Naive thymus-derived CD4-positive, alpha-beta T cell (primary cell): ENCODE measurements at regions not wholly inside any gene's neighbourhood (a gene's known extent, or its start where the extent isn't known, plus 50 kb on each side); places are given as distances from the start of the nearest gene placed in this dataset.

Source experiments
- ATAC-seq: fragments of 150-1000 bp; cut with Tn5 transposase; 2 replicates; pipeline ENCODE4 v1.10.0; 2021; ENCODE audit warnings: mild to moderate bottlenecking, moderate library complexity
- CTCF ChIA-PET: fragments of 350-600 bp; sonication (Branson Sonifier 250); formaldehyde crosslinking; loops from one replicate; lab custom pipeline; 2021; ENCODE audit warnings: antibody characterized with exemption; lab: Charles Lee
- POLR2A ChIA-PET: fragments of 350-600 bp; sonication (Branson Sonifier 250); formaldehyde crosslinking; loops from one replicate; lab custom pipeline; 2021; ENCODE audit warnings: antibody characterized with exemption, inconsistent platforms; lab: Charles Lee
- DNase-seq, 9 donors: peaks; one replicate each; pipeline versions ENCODE4 v3.0.0 to v3.0.0-alpha.2; 2020 to 2022; ENCODE audit warnings: mixed read lengths in 1 of 9
- H3K27ac ChIP-seq: one replicate; pipeline ENCODE4 v1.7.0; 2013; ENCODE audit warnings: mild to moderate bottlenecking, low read depth, low read length, moderate library complexity
- H3K27me3 ChIP-seq, 2 donors: one replicate each; pipeline ENCODE4 v1.7.0; 2013; ENCODE audit warnings: low read length in 2 of 2, mild to moderate bottlenecking in 2 of 2, moderate library complexity in 2 of 2; ENCODE audit not compliant: control insufficient read depth in 2 of 2, insufficient read depth in 2 of 2
- H3K36me3 ChIP-seq, 3 experiments: 1 replicate in 2 of 3; 2 replicates in 1 of 3; pipeline ENCODE4 v1.7.0; 2013; ENCODE audit warnings: low read length in 3 of 3, mild to moderate bottlenecking in 3 of 3, moderate library complexity in 1 of 3; ENCODE audit not compliant: insufficient read depth in 3 of 3, control insufficient read depth in 2 of 3
- H3K4me1 ChIP-seq, 2 donors: one replicate each; pipeline ENCODE4 v1.7.0; 2013; ENCODE audit warnings: low read length in 2 of 2, mild to moderate bottlenecking in 2 of 2, moderate library complexity in 1 of 2; ENCODE audit not compliant: control insufficient read depth in 2 of 2, insufficient read depth in 2 of 2
- H3K4me3 ChIP-seq: 2 replicates; pipeline ENCODE4 v1.7.0; 2013; ENCODE audit warnings: mild to moderate bottlenecking, low read length
- H3K9me3 ChIP-seq, 3 experiments: 1 replicate in 2 of 3; 2 replicates in 1 of 3; pipeline ENCODE4 v1.7.0; 2013; ENCODE audit warnings: low read length in 3 of 3; ENCODE audit not compliant: control insufficient read depth in 2 of 3
- H3K27ac Mint-ChIP-seq, 9 donors: one replicate each; pipeline ENCODE4 v1.8.0; 2020 to 2022; ENCODE audit warnings: mixed read lengths in 9 of 9, mild to moderate bottlenecking in 8 of 9, moderate library complexity in 5 of 9, inconsistent platforms in 2 of 9
- H3K27me3 Mint-ChIP-seq, 5 donors: one replicate each; pipeline ENCODE4 v1.8.0; 2021 to 2022; ENCODE audit warnings: mixed read lengths in 5 of 5, mild to moderate bottlenecking in 1 of 5
- H3K36me3 Mint-ChIP-seq, 5 donors: one replicate each; pipeline ENCODE4 v1.8.0; 2020 to 2022; ENCODE audit warnings: mixed read lengths in 5 of 5, mild to moderate bottlenecking in 3 of 5, inconsistent platforms in 1 of 5
- H3K4me1 Mint-ChIP-seq, 7 donors: one replicate each; pipeline ENCODE4 v1.8.0; 2020 to 2022; ENCODE audit warnings: mixed read lengths in 7 of 7, mild to moderate bottlenecking in 3 of 7, inconsistent platforms in 1 of 7
- H3K4me3 Mint-ChIP-seq, 10 donors: one replicate each; pipeline ENCODE4 v1.8.0; 2020 to 2022; ENCODE audit warnings: mild to moderate bottlenecking in 10 of 10, mixed read lengths in 10 of 10, moderate library complexity in 6 of 10, inconsistent platforms in 2 of 10
- H3K9me3 Mint-ChIP-seq, 11 donors: one replicate each; pipeline ENCODE4 v1.8.0; 2020 to 2022; ENCODE audit warnings: mixed read lengths in 11 of 11, mild to moderate bottlenecking in 4 of 11, inconsistent platforms in 1 of 11, moderate library complexity in 1 of 11
- intact Hi-C, 2 donors: fragments of 100-400 bp; cut with micrococcal nuclease; formaldehyde crosslinking; loops; one replicate each; pipeline ENCODE4 v1.15.1; 2023

DNA sequence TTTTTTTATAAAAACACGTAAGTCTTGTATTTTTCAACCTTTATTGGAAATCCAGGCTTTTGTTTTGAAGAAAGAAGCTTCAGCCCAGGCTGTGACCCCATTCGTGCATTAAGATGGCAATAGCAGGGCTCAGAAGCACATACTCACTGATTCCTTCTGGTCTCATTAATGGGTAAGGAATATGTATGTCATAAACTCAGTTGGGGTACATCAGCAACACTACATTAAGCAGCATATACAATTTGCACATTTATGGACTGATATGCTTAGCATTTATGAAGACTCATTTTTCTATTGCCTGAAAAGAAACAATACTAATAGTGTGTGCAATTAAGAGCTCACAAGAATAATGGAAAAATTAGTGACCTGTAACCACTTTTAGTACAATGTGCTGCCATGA is 945.4 kb upstream of the PRMT6 start:
- H3K27me3 Mint-ChIP-seq, result no peaks in the 10 kb centered on the region
- peaks cover 3 to 34% (median 8%) of the 10 kb centered on the region in 11 donors for H3K9me3 Mint-ChIP-seq
- DNase-seq (no peak), ATAC-seq (no peak)
- no peaks in the 10 kb centered on the region for H3K4me1 Mint-ChIP-seq
- no peaks in the 10 kb centered on the region for H3K4me1 ChIP-seq
- H3K27me3 ChIP-seq, result no peaks in the 10 kb centered on the region
- intact Hi-C loops, result no loop called here
- no peak overlapping the region for H3K4me3 ChIP-seq
- H3K36me3 Mint-ChIP-seq, result no peaks in the 10 kb centered on the region
- H3K36me3 ChIP-seq, result no peaks in the 10 kb centered on the region
- CTCF ChIA-PET, result no interaction called here
- POLR2A ChIA-PET, result no interaction called here
- no peak overlapping the region for H3K27ac Mint-ChIP-seq
- no peak overlapping the region for H3K27ac ChIP-seq
- peaks cover 0 to 5% (median 0%) of the 10 kb centered on the region in 3 experiments for H3K9me3 ChIP-seq
- H3K4me3 Mint-ChIP-seq, result no peak overlapping the region

DNA sequence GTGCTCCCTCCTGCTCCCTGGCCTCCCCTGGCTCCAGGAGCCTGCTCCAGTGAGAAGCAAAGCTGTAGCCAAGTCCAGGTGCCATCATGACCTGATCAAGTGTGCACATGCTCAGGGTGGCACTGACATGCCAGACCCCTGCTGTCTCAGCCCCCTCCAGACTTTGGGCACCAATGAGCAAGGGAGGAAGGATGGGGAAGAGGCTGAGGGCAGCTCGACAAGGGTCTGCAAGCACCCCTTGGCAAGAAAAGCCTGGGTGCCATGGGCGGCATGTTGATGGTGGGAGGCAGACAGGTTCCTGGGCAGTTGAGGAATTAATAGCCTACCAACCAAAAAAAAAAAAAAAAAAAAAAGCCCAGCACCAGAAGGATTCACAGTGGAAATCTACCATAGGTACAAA is 942.6 kb upstream of the PRMT6 start:
- Histone ChIP-seq H3K36me3 (no peaks in the 10 kb centered on the region), H3K4me3 (no peak overlapping the region), H3K9me3 (peaks cover 0 to 5% (median 0%) of the 10 kb centered on the region in 3 experiments), H3K27ac (no peak overlapping the region), H3K4me1 (no peaks in the 10 kb centered on the region), H3K27me3 (no peaks in the 10 kb centered on the region)
- ChIA-PET CTCF (no interaction called here), POLR2A (no interaction called here)
- Mint-ChIP-seq H3K36me3 (no peaks in the 10 kb centered on the region), H3K27ac (no peak overlapping the region), H3K4me1 (no peaks in the 10 kb centered on the region), H3K27me3 (no peaks in the 10 kb centered on the region), H3K9me3 (peaks cover 1 to 23% (median 6%) of the 10 kb centered on the region in 11 donors), H3K4me3 (no peak overlapping the region)
- ATAC-seq (no peak), DNase-seq (no peak)
- intact Hi-C loops, result no loop called here

DNA sequence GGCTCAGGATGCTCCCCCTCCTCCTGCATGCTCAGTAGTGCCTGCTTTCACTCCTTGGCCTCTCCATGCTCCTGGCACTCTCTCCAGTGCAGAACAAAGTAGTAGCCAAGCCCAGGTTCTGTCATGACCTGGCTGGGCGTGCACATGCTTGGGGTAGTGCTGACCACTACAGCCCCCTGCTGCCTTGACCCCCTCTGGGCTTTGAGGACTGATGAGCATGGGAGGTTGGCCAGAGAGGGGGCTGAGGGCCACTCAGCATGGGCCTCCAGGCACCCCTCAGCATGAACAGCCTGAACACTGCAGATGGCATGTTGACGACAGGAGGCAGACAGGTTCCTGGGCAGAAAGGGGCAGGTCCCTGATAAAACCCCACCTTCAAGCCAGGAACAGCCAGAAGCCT is 935.7 kb upstream of the PRMT6 start:
- ATAC-seq (no peak), DNase-seq (no peak)
- Mint-ChIP-seq H3K4me1 (no peaks in the 10 kb centered on the region), H3K4me3 (no peak overlapping the region), H3K36me3 (no peaks in the 10 kb centered on the region), H3K27ac (no peak overlapping the region), H3K9me3 (peaks cover 0 to 10% (median 2%) of the 10 kb centered on the region in 11 donors), H3K27me3 (no peaks in the 10 kb centered on the region)
- Histone ChIP-seq H3K9me3 (peaks cover 0 to 16% (median 0%) of the 10 kb centered on the region in 3 experiments), H3K4me1 (no peaks in the 10 kb centered on the region), H3K36me3 (no peaks in the 10 kb centered on the region), H3K27me3 (no peaks in the 10 kb centered on the region), H3K4me3 (no peak overlapping the region), H3K27ac (no peak overlapping the region)
- POLR2A ChIA-PET, result no interaction called here
- CTCF ChIA-PET, result no interaction called here
- intact Hi-C loops, result no loop called here

DNA sequence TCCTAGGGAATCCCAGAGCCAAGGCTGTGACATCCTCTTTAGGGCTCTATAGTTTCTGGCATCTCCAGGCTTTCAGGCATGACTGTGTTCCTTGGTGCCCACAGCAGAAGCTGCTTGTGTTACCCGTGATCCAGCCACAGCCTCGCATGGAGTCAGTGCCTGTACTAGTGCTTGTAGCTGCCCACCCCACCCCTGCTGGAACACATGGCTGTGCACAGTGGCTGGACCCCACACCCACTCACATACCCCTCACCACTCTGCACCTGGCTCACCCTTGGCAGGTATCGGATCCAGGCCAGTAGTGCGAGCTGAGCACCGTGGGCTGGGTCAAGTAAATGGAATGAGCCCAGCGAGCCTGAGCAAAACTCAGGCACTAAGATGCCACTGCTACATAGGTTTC is 934.7 kb upstream of the PRMT6 start:
- Mint-ChIP-seq H3K9me3 (peaks cover 0 to 10% (median 3%) of the 10 kb centered on the region in 11 donors), H3K27ac (no peak overlapping the region), H3K27me3 (no peaks in the 10 kb centered on the region), H3K4me1 (no peaks in the 10 kb centered on the region), H3K4me3 (no peak overlapping the region), H3K36me3 (no peaks in the 10 kb centered on the region)
- no peak for ATAC-seq
- no peak overlapping the region for H3K4me3 ChIP-seq
- no peak overlapping the region for H3K27ac ChIP-seq
- no peak for DNase-seq
- CTCF ChIA-PET, result no interaction called here
- no peaks in the 10 kb centered on the region for H3K27me3 ChIP-seq
- H3K4me1 ChIP-seq, result no peaks in the 10 kb centered on the region
- no peaks in the 10 kb centered on the region for H3K36me3 ChIP-seq
- peaks cover 0 to 16% (median 0%) of the 10 kb centered on the region in 3 experiments for H3K9me3 ChIP-seq
- intact Hi-C loops, result no loop called here
- POLR2A ChIA-PET, result no interaction called here

DNA sequence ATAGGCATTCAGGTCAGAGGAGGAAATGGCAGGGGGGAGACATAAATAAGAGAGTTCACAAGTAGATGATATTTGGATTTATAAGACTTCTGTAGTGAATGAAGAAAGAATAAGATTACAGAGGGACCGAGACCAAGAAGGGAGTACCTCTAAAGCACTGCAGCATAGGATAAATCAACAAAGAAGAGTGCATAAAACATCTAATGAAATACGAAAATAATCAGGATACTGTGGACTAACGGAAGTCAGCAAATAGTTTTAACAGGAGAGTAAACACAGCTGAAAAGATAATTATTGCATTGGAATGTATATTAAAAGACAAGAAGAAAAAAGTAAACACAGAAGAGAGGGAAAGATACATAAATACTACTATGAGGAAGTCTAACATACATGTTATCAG is 921.9 kb upstream of the PRMT6 start:
- no peaks in the 10 kb centered on the region for H3K36me3 Mint-ChIP-seq
- no peaks in the 10 kb centered on the region for H3K36me3 ChIP-seq
- intact Hi-C loops, result no loop called here
- no peaks in the 10 kb centered on the region for H3K9me3 ChIP-seq
- DNase-seq (no peak), ATAC-seq (no peak)
- no peak overlapping the region for H3K27ac ChIP-seq
- no peaks in the 10 kb centered on the region for H3K4me1 Mint-ChIP-seq
- no peaks in the 10 kb centered on the region for H3K27me3 Mint-ChIP-seq
- no peak overlapping the region for H3K4me3 Mint-ChIP-seq
- H3K9me3 Mint-ChIP-seq, result peaks cover 0 to 20% (median 2%) of the 10 kb centered on the region in 11 donors
- no peak overlapping the region for H3K4me3 ChIP-seq
- ChIA-PET CTCF (no interaction called here), POLR2A (no interaction called here)
- H3K27ac Mint-ChIP-seq, result no peak overlapping the region
- H3K4me1 ChIP-seq, result no peaks in the 10 kb centered on the region
- no peaks in the 10 kb centered on the region for H3K27me3 ChIP-seq

DNA sequence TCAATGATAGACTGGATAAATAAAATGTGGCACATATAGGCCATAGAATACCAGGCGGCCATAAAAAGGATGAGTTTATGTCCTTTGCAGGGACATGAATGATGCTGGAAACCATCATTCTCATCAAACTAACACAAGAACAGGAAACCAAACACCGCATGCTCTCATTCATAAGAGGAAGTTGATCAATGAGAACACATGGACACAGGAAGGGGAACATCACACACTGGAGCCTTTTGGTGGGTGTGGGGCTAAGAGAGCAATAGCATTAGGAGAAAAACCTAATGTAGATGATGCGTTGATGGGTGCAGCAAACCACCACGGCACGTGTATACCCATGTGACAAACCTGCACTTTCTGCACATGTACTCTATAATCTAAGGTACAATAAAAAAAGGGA is 883.4 kb upstream of the PRMT6 start:
- no peak overlapping the region for H3K4me3 ChIP-seq
- H3K9me3 Mint-ChIP-seq, result peaks cover 0 to 17% (median 4%) of the 10 kb centered on the region in 11 donors
- ATAC-seq, result no peak
- no peaks in the 10 kb centered on the region for H3K4me1 Mint-ChIP-seq
- H3K36me3 Mint-ChIP-seq, result no peaks in the 10 kb centered on the region
- no peaks in the 10 kb centered on the region for H3K4me1 ChIP-seq
- no peak for DNase-seq
- H3K27me3 Mint-ChIP-seq, result no peaks in the 10 kb centered on the region
- CTCF ChIA-PET, result no interaction called here
- no peaks in the 10 kb centered on the region for H3K27me3 ChIP-seq
- POLR2A ChIA-PET, result no interaction called here
- H3K27ac Mint-ChIP-seq, result no peak overlapping the region
- H3K36me3 ChIP-seq, result no peaks in the 10 kb centered on the region
- H3K9me3 ChIP-seq, result no peaks in the 10 kb centered on the region
- intact Hi-C loops, result no loop called here
- H3K27ac ChIP-seq, result no peak overlapping the region
- H3K4me3 Mint-ChIP-seq, result no peak overlapping the region

DNA sequence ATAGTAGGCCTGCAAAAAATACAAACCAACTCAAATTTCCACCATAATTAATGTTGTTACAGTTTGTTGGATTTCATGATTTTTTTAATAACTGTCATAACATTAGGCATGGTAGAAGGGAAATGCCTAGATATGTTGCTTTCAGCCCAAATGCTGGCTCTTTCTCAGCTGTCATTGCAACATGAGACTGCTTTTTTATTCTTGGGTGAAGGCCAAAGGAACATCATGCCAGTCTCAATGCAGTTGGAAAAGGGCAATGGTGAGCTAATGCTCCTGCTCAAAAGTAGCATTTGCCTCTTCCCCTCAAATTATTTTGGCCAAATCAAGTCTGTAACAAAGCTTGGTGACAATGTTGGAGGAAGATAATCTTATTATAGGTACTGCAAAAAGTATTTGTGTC is 877.7 kb upstream of the PRMT6 start:
- CTCF ChIA-PET, result no interaction called here
- Histone ChIP-seq H3K4me3 (no peak overlapping the region), H3K27ac (no peak overlapping the region), H3K9me3 (no peaks in the 10 kb centered on the region), H3K27me3 (no peaks in the 10 kb centered on the region), H3K36me3 (no peaks in the 10 kb centered on the region), H3K4me1 (no peaks in the 10 kb centered on the region)
- H3K4me1 Mint-ChIP-seq, result no peaks in the 10 kb centered on the region
- no peaks in the 10 kb centered on the region for H3K27me3 Mint-ChIP-seq
- POLR2A ChIA-PET, result no interaction called here
- intact Hi-C loops, result no loop called here
- peaks cover 0 to 16% (median 3%) of the 10 kb centered on the region in 11 donors for H3K9me3 Mint-ChIP-seq
- no peak overlapping the region for H3K4me3 Mint-ChIP-seq
- H3K27ac Mint-ChIP-seq, result no peak overlapping the region
- DNase-seq (no peak), ATAC-seq (no peak)
- H3K36me3 Mint-ChIP-seq, result no peaks in the 10 kb centered on the region
